ENCODE measurements at regions not wholly inside any gene's neighbourhood (a gene's known extent, or its start where the extent isn't known, plus 50 kb on each side); places are given as distances from the start of the nearest gene placed in this dataset.
A peak's percentile ranks its signal among the peaks of the same experiment; 100 is the strongest.

DNA sequence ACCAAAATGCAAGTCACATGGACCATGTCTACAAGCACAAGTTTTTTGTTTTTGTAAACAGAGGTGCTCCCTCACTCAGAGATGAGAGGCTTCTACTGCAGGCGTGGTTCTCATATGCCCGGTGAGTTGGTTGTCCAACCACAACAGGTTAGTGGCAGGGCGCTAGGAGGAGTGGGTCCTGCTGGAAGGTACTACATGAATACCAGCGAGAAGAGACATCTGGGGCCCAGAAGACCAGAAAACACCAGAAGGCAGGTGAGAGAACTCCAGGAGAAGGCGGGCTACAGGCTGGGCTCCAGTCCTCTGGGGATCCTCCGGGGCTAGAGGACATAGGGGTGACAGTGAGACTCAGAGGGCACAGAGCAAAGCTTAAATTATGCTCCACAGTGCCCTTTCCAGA is 366.5 kb downstream of the MATN1 start:
- Histone ChIP-seq H3K4me1 (no peaks in the 10 kb centered on the region), H3K27me3 (no peaks in the 10 kb centered on the region), H3K27ac (no peak overlapping the region), H3K9me3 (no peaks in the 10 kb centered on the region), H3K36me3 (no peaks in the 10 kb centered on the region), H3K4me3 (no peak overlapping the region)
- in situ Hi-C loops (cut with MboI; ENCODE audit: low sequenced_read_pairs in 4 of 4): loop anchor here in 2 of 4 donors (25.0 kb wide), 2 partner anchors 1095 to 1120 kb away; partner anchors contain the start of genes MECR (in 1 of the 2) and PTPRU (in 1 of the 2)
- no peak for TF ChIP-seq POLR2A (IDR thresholded peaks at IDR 0.05)
- DNase-seq (no peak), ATAC-seq (no peak)
- intact Hi-C loops (cut with DNase I; ENCODE audit: low total_unique reads): no loop called here

DNA sequence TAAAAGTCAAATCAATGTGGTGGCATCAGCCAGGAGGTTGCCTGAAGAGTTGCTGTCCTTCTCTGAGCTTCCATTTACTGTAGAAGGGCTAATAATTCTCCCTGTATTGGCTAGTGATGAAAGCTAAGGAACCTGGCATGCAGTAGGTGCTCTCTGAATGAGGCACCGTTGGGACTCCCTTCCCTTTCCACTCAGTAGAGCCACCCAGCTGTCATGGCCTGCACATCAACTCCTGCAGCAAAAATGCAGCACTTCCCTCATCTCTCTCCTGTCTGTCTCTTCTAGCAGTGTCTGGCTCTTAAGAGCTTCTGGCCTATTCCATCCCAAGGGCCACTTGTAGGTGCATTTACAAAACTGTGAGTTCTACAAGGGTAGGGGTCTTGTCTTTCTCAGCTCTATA is 369.0 kb downstream of the MATN1 start:
- in situ Hi-C loops (cut with MboI; ENCODE audit: low sequenced_read_pairs in 4 of 4): loop anchor here in 2 of 4 donors (25.0 kb wide), 2 partner anchors 1092 to 1117 kb away; partner anchors contain the start of genes MECR (in 1 of the 2) and PTPRU (in 1 of the 2)
- DNase-seq: no peak
- H3K4me1 ChIP-seq: no peaks in the 10 kb centered on the region
- intact Hi-C loops (cut with DNase I; ENCODE audit: low total_unique reads): no loop called here
- TF ChIP-seq, protein P1, sequence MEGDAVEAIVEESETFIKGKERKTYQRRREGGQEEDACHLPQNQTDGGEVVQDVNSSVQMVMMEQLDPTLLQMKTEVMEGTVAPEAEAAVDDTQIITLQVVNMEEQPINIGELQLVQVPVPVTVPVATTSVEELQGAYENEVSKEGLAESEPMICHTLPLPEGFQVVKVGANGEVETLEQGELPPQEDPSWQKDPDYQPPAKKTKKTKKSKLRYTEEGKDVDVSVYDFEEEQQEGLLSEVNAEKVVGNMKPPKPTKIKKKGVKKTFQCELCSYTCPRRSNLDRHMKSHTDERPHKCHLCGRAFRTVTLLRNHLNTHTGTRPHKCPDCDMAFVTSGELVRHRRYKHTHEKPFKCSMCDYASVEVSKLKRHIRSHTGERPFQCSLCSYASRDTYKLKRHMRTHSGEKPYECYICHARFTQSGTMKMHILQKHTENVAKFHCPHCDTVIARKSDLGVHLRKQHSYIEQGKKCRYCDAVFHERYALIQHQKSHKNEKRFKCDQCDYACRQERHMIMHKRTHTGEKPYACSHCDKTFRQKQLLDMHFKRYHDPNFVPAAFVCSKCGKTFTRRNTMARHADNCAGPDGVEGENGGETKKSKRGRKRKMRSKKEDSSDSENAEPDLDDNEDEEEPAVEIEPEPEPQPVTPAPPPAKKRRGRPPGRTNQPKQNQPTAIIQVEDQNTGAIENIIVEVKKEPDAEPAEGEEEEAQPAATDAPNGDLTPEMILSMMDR (IDR thresholded peaks at IDR 0.05 in 4 of 5, conservative IDR thresholded peaks at IDR 0.05 in 1 of 5): no peak
- TF ChIP-seq POLR2A (IDR thresholded peaks at IDR 0.05): no peak
- no peaks in the 10 kb centered on the region for H3K36me3 ChIP-seq
- no peak overlapping the region for H3K4me3 ChIP-seq
- no peaks in the 10 kb centered on the region for H3K9me3 ChIP-seq
- ATAC-seq: no peak
- no peak overlapping the region for H3K27ac ChIP-seq
- H3K27me3 ChIP-seq: no peaks in the 10 kb centered on the region

DNA sequence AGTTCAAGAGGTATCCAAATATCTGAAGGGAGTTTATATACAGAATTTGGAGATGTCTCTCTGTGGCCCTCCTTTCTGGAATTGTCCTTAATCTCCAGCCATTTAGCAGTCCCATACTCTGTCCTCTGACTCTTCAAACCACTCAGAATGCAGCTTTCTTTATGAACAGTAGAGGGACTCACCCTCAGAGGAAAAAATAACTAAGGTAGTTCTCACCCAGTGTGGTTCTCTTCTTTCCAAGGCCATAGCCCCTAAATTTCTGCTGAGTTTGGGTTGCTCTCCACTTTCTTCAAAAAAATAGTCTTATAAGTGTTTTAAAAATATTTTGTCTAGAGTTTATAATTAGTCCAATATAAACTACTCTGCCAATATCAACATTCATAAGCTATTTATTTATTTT is 369.7 kb downstream of the MATN1 start:
- no peaks in the 10 kb centered on the region for H3K9me3 ChIP-seq
- H3K27me3 ChIP-seq: peaks cover 0 to 3% (median 0%) of the 10 kb centered on the region in 3 donors
- no peak overlapping the region for H3K27ac ChIP-seq
- in situ Hi-C loops (cut with MboI; ENCODE audit: low sequenced_read_pairs in 4 of 4) (loop anchor here in 2 of 4 donors (25.0 kb wide), 2 partner anchors 1091 to 1116 kb away; partner anchors contain the start of genes MECR (in 1 of the 2) and PTPRU (in 1 of the 2)), intact Hi-C loops (cut with DNase I; ENCODE audit: low total_unique reads) (no loop called here)
- DNase-seq (no peak), ATAC-seq (peak in 1 of 2 donors; percentile 44)
- TF ChIP-seq, protein P1 (IDR thresholded peaks at IDR 0.05 in 4 of 5, conservative IDR thresholded peaks at IDR 0.05 in 1 of 5): peak in 1 of 5 experiments; percentile 18
- no peak for TF ChIP-seq POLR2A (IDR thresholded peaks at IDR 0.05)
- H3K36me3 ChIP-seq: no peaks in the 10 kb centered on the region
- no peak overlapping the region for H3K4me3 ChIP-seq
- H3K4me1 ChIP-seq: no peaks in the 10 kb centered on the region

DNA sequence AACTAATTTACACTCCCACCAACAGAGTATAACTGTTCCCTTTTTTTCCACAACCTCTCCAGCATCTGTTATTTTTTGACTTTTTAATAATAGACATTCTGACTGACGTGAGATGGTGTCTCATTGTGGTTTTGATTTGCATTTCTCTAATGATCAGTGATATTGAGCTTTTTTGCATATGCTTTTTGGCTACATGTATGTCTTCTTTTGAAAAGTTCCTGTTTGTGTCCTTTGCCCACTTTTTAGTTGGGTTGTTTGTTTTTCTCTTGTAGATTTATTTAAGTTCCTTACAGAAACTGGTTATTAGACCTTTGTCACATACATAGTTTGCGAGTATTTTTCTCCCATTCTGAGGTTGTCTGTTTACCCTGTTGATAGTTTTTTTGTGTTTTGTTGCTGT is 375.2 kb downstream of the MATN1 start:
- no peaks in the 10 kb centered on the region for H3K9me3 ChIP-seq
- in situ Hi-C loops (cut with MboI; ENCODE audit: low sequenced_read_pairs in 4 of 4): no loop called here
- DNase-seq (no peak), ATAC-seq (no peak)
- H3K4me3 ChIP-seq: no peak overlapping the region
- TF ChIP-seq POLR2A (IDR thresholded peaks at IDR 0.05): no peak
- TF ChIP-seq, protein P1 (IDR thresholded peaks at IDR 0.05 in 4 of 5, conservative IDR thresholded peaks at IDR 0.05 in 1 of 5): no peak
- peaks cover 5 to 19% (median 13%) of the 10 kb centered on the region in 3 donors for H3K27me3 ChIP-seq
- H3K4me1 ChIP-seq: no peaks in the 10 kb centered on the region
- H3K36me3 ChIP-seq: no peaks in the 10 kb centered on the region
- no peak overlapping the region for H3K27ac ChIP-seq
- intact Hi-C loops (cut with DNase I; ENCODE audit: low total_unique reads): no loop called here

DNA sequence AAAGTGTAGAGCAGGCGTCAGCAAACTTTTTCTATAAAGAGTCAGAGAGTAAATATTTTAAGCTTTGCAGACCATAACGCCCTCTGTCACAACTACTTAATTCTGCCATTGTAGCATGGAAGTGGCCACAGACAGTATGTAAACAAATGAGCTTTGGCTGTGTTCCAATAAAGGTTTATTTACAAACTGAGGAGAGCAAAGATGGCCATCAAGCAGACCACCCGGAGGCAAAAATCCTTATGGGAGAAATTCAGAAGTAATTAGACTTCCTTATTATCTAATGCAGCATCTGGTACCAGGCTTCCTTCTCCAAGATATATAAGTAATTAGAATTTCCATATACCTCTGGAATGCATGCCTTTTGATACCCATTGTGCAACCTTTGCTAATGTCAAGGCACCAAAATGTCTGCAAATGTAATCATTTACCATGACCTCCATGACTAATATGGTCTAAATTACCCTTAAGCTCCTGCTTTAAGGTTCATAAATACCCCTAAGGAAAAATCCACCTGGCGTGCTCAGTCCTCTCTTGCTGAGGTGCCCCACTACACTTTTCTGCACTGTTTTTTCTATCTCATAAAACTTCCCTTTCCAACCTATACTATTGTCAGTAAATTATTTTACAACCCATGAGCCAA is 377.8 kb downstream of the MATN1 start:
- H3K9me3 ChIP-seq: no peaks in the 10 kb centered on the region
- H3K27me3 ChIP-seq: peaks cover 11 to 30% (median 21%) of the 10 kb centered on the region in 3 donors
- H3K4me3 ChIP-seq: no peak overlapping the region
- in situ Hi-C loops (cut with MboI; ENCODE audit: low sequenced_read_pairs in 4 of 4): no loop called here
- DNase-seq (no peak), ATAC-seq (no peak)
- intact Hi-C loops (cut with DNase I; ENCODE audit: low total_unique reads): no loop called here
- H3K4me1 ChIP-seq: no peaks in the 10 kb centered on the region
- TF ChIP-seq, protein P1 (IDR thresholded peaks at IDR 0.05 in 4 of 5, conservative IDR thresholded peaks at IDR 0.05 in 1 of 5): no peak
- no peak for TF ChIP-seq POLR2A (IDR thresholded peaks at IDR 0.05)
- H3K36me3 ChIP-seq: no peaks in the 10 kb centered on the region
- H3K27ac ChIP-seq: no peak overlapping the region

Data from gastrocnemius medialis (tissue), 4 donors.